H1 (cell line): ENCODE measurements at regions not wholly inside any gene's neighbourhood (a gene's known extent, or its start where the extent isn't known, plus 50 kb on each side); places are given as distances from the start of the nearest gene placed in this dataset.

Experiments used
- POLR2AphosphoS5 ChIP-seq: IDR thresholded peaks from 2 replicates; pipeline ENCODE4 v1.6.1; 2011; ENCODE audit warnings: low read depth, low read length
- RBBP5 ChIP-seq: IDR thresholded peaks from 2 replicates; pipeline ENCODE4 v1.7.1; 2012; ENCODE audit warnings: low read depth, mild to moderate bottlenecking, inconsistent platforms, low read length, moderate library complexity, borderline replicate concordance
- TF ChIP-seq, protein P1 (sequence below): IDR thresholded peaks from 2 replicates; pipeline ENCODE4 v1.6.1; 2012; ENCODE audit warnings: low read length, inconsistent platforms

- TF ChIP-seq, protein P1, sequence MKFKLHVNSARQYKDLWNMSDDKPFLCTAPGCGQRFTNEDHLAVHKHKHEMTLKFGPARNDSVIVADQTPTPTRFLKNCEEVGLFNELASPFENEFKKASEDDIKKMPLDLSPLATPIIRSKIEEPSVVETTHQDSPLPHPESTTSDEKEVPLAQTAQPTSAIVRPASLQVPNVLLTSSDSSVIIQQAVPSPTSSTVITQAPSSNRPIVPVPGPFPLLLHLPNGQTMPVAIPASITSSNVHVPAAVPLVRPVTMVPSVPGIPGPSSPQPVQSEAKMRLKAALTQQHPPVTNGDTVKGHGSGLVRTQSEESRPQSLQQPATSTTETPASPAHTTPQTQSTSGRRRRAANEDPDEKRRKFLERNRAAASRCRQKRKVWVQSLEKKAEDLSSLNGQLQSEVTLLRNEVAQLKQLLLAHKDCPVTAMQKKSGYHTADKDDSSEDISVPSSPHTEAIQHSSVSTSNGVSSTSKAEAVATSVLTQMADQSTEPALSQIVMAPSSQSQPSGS, result no peak
- no peak for TF ChIP-seq POLR2AphosphoS5
- no peak for TF ChIP-seq RBBP5
Measured at GRCh38 chr1:82145656-82146055, 344.9 kb downstream of the ADGRL2 start (continued).
